ENCODE measurements at regions not wholly inside any gene's neighbourhood (a gene's known extent, or its start where the extent isn't known, plus 50 kb on each side); places are given as distances from the start of the nearest gene placed in this dataset.

GRCh38 chr12:94777936-94778335 is 127.6 kb upstream of the TMCC3 start:
- DNase-seq = no peak

DNA sequence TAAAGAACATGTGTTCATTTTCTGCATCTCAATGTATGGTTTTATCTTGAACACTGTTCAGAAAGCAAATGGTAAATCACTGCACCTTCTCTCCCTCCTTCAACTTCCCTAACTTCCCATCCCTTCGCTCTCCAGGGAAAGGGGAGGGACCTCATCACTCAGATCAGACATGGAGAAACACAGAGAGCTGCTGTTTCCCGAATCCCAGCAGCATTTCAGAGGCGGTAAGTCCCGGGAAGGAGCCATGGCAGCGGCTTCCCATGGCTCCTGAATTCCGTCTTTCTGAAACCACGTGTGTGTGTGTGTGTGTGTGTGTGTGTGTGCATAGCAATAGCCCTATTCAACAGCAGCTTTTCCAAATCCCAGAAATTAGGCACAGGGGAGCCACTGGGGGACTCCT is 125.4 kb upstream of the TMCC3 start:
- DNase-seq = no peak

- no peak for DNase-seq
These were observed 121.4 kb upstream of the TMCC3 start for GRCh38 chr12:94771741-94772140.

GRCh38 chr12:94771199-94771598 is 120.8 kb upstream of the TMCC3 start:
- no peak for DNase-seq

- no peak for DNase-seq
These were observed 120.4 kb upstream of the TMCC3 start for GRCh38 chr12:94770791-94771190.

- no peak for DNase-seq
These were observed 119.7 kb upstream of the TMCC3 start for GRCh38 chr12:94769776-94770759.

GRCh38 chr12:94769047-94769420 is 118.7 kb upstream of the TMCC3 start:
- DNase-seq = no peak

- DNase-seq = no peak
These were observed 118.2 kb upstream of the TMCC3 start for GRCh38 chr12:94768398-94769046.

DNA sequence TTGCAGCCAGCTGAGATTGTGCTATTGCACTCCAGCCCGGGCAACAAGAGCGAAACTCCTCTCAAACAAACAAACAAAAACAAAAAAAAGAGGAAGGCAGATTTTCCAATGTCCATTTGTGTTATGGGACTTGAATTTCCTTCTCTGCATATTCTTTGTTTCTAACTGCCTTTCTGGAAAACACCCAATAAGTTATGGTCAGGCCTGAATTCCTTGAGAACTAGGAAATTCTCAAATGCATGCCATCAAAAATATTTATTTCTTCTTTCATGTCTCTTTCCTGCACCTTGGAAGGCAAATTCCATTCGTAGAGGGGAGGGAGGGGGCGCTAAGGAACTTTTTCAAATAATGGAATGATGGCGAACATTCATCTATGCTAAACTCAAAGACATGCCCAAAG is 117.6 kb upstream of the TMCC3 start:
- DNase-seq = no peak

DNA sequence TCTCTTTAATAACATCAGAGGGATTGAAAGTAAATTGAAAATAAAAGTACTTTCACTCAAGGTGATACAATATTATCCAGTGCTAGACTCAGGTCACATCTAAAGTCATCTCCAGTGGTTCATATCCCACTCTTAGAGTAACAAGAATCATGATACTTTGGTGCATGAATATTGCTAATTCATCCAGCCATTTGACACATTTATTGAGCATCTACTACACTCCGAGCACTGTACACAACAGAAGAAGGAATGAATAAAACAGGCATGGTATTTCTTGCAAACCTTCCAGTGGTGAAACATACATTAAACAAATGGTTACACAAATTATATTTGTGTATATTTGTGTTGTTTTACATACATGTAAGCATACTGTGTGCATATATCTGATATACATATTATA is 116.0 kb upstream of the TMCC3 start:
- no peak for DNase-seq

GRCh38 chr12:94763462-94763861 is 113.1 kb upstream of the TMCC3 start:
- DNase-seq = no peak

DNA sequence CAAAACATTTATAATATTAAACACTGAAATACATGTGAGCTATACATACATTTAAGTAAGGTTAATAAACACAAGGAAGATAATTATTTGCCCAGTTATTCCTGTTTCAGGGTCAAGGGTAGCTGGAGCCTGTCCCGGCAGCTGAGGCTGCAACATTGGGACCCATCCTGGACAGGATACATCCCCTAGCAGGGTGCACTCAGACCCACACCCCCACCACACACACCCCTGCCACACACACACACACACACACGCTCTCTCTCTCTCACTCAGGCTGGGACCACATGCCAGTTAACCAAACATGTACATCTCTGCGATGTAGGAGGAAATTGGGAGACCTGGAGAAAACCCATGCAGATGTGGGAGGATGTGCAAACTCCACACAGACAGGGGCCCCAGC is 112.6 kb upstream of the TMCC3 start:
- DNase-seq = no peak

DNA sequence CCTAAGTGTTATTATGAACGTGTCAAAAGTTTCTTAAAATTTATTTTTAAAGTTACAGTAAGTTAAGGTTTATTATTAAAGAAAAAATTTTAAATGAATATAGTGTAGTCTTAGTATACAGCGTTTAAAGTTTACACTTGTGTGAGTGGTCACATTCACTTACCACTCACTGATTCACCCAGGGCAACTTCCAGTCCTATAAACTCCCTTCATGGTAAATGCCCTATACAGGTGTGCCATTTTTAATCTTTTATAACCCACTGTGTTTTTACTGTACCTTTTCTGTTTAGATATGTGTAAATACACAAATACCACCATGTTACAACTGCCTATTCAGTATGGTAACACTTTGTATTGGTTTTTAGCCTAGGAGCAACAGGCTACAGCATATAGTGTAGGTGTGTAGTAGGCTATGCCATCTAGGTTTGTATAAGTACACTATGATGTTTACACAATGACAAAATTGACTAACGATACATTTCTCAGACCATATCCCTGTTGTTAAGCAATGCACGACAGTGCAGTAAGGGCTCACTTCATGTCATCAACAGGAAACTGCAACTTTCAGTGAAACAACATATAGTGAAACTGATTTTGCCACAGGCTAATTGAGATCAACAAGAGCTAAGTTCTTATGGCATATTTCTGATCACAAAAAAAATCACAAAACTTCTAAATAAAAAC is 112.0 kb upstream of the TMCC3 start:
- no peak for DNase-seq

DNA sequence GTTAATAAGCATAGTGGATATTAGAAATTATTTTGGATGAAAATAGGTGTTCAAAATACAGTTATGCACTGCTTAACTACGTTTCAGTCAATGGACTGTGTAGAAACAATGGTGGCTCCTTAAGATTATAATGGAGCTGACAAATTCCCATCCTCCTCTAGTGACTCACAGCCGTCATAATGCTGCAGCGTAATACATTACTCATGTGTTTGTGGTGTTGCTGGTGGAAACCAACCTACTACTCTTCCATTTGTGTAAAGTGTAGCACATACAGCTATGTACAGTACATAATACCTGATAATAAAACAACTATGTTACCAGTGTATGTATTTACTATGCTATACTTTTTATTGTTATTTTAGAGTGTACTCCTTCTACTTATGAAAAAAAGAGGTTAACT is 111.2 kb upstream of the TMCC3 start:
- DNase-seq = no peak

DNA sequence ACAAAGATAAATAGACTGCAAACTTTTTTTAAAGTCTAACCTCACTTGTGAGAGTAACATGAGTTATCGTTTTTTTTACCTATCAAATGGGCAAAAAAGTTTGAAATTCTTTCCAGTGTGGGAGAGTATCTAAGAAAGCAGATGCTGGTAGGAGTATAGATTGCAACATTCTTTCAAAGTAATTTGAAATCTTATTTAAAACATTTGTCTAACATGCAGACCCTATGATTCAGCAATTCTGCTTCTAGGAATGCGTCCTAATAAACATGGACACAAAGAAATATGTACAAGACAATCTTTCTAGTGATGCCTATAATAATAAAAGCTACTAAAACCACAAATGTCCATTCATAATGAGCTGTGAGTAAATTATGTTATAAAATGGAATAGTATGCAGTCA is 110.4 kb upstream of the TMCC3 start:
- no peak for DNase-seq

GRCh38 chr12:94756789-94757188 is 106.4 kb upstream of the TMCC3 start:
- DNase-seq = no peak

- no peak for DNase-seq
These were observed 105.2 kb upstream of the TMCC3 start for GRCh38 chr12:94755598-94755997.

DNA sequence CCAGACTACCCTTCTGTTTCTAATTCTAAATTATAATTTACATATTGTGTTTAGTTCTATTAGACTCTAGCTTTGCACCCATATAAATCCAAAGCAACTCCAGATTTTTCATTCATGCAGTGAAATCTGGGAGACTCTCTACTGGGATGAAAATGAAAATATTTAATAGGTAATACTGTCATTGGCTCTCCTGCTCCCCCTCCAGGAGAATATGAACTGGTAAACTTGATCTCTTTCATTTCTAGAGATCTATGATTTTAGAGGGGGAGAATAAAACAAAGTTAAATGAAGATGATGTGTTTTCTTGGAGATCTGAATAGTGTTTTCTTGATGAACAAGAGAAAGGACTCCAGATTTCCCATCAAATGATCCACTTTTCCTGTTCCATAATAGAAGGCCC is 104.3 kb upstream of the TMCC3 start:
- no peak for DNase-seq

GRCh38 chr12:94753036-94753679 is 102.8 kb upstream of the TMCC3 start:
- no peak for DNase-seq

DNA sequence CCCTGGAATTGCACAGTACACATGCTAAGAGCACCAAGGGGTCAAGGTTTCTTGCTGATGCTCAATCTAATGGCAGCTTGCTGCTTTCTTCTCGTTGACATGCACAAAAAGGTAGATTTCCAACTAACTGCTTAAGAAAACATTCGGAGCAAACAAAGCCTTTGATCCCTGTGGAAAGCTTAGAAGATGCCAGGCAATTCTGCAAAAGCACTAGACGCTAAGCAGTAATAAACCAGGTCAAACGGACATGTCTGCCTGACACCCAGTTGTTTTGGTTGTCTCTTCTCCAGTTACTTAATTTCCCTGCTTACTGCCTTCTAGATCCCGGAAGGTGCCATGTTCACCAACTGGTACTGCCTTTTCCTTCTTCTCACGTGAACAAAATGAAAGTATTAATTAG is 100.5 kb upstream of the TMCC3 start:
- no peak for DNase-seq

DNA sequence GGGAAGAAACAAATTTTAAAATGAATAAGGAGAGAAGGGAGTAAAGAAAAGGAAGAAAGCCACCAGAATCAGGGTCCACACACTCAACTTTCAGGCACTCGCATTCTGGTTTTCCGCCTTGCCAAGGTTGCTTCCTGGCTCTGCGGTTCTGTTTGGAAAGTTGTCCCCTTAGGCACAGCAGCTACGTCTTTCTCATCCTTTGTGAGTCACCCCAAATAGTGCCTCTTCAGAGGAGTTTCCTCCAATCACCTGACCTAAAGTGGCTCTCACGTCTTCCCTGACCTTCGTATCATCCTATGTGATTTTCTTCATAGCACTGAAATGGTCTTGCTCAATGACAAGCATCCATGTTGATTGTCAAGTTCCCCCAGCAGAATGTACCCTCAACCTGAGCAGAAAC is 99.5 kb upstream of the TMCC3 start:
- no peak for DNase-seq

DNA sequence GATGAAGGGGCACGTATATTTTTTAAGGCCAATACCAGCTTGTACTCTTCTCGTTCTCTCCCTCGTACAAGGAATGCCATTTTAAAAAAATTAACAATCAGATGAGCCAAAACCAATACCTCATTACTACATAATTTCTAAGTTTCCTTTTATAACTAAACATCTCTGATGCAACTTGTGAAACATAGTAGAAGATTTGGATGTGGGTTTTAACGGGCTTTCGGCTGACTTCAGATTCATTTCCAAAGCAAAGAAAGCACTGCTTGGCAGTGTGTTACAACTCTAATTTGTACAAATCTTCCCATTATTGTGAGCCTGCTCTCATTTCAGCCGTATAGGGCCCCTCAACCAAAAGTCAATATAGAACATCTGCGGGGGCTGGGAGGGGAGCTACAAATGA is 99.1 kb upstream of the TMCC3 start:
- DNase-seq = no peak

GRCh38 chr12:94748726-94749421 is 98.5 kb upstream of the TMCC3 start:
- no peak for DNase-seq

Data from NCI-H1092 (cell line).